HG02610 (cell line): ENCODE measurements at regions not wholly inside any gene's neighbourhood (a gene's known extent, or its start where the extent isn't known, plus 50 kb on each side); places are given as distances from the start of the nearest gene placed in this dataset.

Experiments used
- ATAC-seq: cut with Tn5 transposase; IDR thresholded peaks from one replicate; pipeline ENCODE4 v1.9.1; 2021; ENCODE audit warnings: mild to moderate bottlenecking, moderate library complexity; ENCODE audit not compliant: unreplicated experiment

- ATAC-seq: no peak
These were observed 152.6 kb upstream of the SGK1 start for GRCh38 chr6:134470457-134470975.

GRCh38 chr6:134469702-134470456 lies 152.0 kb upstream of the SGK1 start:
- no peak for ATAC-seq

GRCh38 chr6:134468633-134469032 lies 150.7 kb upstream of the SGK1 start:
- ATAC-seq: no peak

GRCh38 chr6:134467620-134468019 lies 149.7 kb upstream of the SGK1 start:
- ATAC-seq: no peak

GRCh38 chr6:134466771-134467525 lies 149.0 kb upstream of the SGK1 start:
- no peak for ATAC-seq

- ATAC-seq: no peak
These were observed 146.9 kb upstream of the SGK1 start for GRCh38 chr6:134464690-134465411.

- no peak for ATAC-seq
These were observed 141.1 kb upstream of the SGK1 start for GRCh38 chr6:134458857-134459657.

GRCh38 chr6:134457941-134458340 lies 140.0 kb upstream of the SGK1 start:
- no peak for ATAC-seq

- ATAC-seq: no peak
These were observed 138.3 kb upstream of the SGK1 start for GRCh38 chr6:134456226-134456625.

- no peak for ATAC-seq
These were observed 137.4 kb upstream of the SGK1 start for GRCh38 chr6:134455319-134455718.

GRCh38 chr6:134454794-134455193 lies 136.9 kb upstream of the SGK1 start:
- ATAC-seq: no peak

GRCh38 chr6:134453792-134454510 lies 136.0 kb upstream of the SGK1 start:
- no peak for ATAC-seq

GRCh38 chr6:134452906-134453305 lies 135.0 kb upstream of the SGK1 start:
- no peak for ATAC-seq

GRCh38 chr6:134451529-134451928 lies 133.6 kb upstream of the SGK1 start:
- ATAC-seq: no peak

GRCh38 chr6:134449781-134450180 lies 131.9 kb upstream of the SGK1 start:
- no peak for ATAC-seq

GRCh38 chr6:134449004-134449403 lies 131.1 kb upstream of the SGK1 start:
- ATAC-seq: no peak

GRCh38 chr6:134447883-134448387 lies 130.0 kb upstream of the SGK1 start:
- ATAC-seq: no peak

- no peak for ATAC-seq
These were observed 129.5 kb upstream of the SGK1 start for GRCh38 chr6:134447423-134447822.

GRCh38 chr6:134446896-134447295 lies 129.0 kb upstream of the SGK1 start:
- no peak for ATAC-seq
